Activated T-cell treated with anti-CD3 and anti-CD28 coated beads for 24 hours (primary cell): ENCODE measurements at regions not wholly inside any gene's neighbourhood (a gene's known extent, or its start where the extent isn't known, plus 50 kb on each side); places are given as distances from the start of the nearest gene placed in this dataset.

Experiments used
- DNase-seq: peaks from one replicate; pipeline ENCODE4 v3.0.0-alpha.2; 2020; ENCODE audit warnings: low read depth

- DNase-seq, result no peak
Measured at GRCh38 chr2:215712871-215713790, 277.3 kb upstream of the FN1 start.

- DNase-seq, result no peak
Measured at GRCh38 chr2:215712219-215712868, 276.5 kb upstream of the FN1 start.

DNA sequence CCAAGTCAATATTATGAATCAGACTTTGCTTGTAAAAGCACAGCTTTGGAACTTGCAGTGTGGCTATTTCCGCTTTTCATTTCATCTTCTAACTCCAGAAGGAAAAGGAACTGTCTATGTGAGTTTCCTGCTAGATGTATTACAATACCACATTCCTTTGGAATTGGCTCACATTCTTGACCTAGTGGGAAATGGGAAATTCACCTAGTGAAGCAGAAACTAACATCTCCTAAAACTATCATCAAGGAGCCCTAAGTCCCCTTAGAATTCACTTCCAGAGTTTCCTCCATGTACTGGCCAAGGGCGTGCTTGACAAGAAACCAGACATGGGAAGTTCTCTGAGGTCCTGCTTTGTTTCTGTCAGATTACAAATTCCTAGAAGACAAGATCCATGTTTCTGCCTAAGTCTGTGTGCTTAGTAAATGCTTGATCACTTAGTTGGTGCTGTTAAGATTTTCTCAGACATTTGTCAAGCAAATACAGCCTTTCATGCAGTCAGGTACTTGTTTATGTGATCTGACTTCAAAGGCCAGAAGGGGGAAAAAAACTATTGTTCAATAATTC lies 275.7 kb upstream of the FN1 start:
- DNase-seq, result no peak

GRCh38 chr2:215707608-215708007 lies 271.7 kb upstream of the FN1 start:
- DNase-seq, result no peak

DNA sequence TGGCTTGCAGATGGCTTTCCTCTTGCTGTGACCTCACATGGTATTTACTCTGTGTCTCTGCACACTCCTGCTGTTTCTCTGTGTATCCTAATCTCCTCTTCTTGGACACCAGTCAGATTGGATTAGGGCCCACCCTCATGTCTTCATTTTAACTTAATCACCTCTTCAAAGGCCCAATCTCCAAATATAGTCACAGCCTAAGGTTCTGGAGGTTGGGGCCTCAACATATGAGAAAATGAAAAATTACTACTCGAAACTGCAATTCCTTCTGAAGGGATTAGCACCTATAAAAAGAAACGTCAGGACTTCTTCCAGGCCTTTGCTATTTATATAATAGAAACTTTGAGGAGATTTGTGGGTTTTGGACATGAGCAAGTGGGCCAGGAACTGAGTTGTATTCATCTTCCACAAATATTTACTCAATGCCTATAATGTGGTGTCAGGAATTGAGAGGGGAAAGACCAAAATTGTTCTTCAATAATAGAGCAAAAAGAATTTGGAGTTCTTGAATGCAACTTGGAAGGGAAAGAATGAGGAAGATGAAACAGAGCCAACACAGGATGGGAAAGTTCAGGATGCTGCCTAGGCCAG lies 270.0 kb upstream of the FN1 start:
- DNase-seq, result no peak

GRCh38 chr2:215705281-215705680 lies 269.4 kb upstream of the FN1 start:
- DNase-seq, result no peak

- no peak for DNase-seq
Measured at GRCh38 chr2:215702116-215702902, 266.4 kb upstream of the FN1 start.

DNA sequence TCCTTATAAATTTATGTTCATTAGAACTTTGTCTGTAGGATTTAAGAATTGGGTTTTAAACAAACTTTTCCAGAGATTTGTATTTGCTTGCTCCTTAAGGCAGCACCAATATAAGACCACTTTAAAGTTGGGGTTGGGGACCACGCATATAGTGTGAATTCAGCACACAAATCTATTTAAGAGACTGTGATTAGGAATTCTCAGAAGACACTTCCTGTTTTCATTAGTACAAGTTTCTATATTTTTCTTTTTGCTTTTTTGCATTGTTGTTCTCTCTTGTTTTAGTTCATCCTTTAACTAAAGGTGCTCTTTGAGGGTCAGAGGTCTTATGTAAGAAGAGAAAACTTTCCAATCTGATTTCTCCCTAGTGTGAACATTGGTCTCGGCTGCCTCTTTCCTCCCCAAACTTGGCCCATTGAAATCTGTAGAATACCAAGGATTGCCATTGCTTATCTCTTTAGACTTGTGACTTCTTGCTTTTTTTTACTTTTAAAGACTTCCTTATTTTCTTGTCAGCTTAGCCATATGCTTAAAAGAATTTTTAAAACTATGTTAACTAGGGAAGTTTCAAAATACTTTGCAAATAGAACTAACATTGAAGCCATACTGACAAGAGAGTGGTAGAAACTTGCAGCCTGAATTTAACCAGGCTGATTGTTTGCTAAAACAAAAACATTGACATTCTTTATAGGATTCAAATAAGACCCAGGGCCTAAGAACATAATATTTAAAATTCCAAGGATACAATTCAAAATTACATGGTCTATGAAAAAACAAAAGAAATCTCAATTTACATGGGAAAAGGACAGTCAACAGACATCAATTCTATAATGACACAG lies 264.1 kb upstream of the FN1 start:
- no peak for DNase-seq

GRCh38 chr2:215699018-215699417 lies 263.1 kb upstream of the FN1 start:
- no peak for DNase-seq

GRCh38 chr2:215698566-215698965 lies 262.7 kb upstream of the FN1 start:
- DNase-seq, result no peak

DNA sequence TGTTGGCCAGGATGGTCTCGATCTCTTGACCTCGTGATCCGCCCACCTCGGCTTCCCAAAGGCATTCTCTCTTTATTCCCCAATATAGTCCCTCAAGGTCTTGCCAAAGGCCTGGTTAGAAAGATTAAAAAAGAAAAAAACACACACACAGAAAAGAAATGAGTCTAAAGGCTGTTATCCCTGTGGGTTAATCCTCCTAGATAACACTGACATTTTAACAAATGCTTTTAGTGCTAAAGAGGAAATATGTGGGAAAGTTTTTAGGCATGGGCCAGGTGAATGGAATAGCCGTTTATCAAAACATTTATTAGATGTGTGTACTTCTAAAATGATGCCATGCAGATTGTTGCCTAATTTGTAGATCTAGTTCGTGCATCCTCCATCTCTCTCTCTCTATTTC lies 261.6 kb upstream of the FN1 start:
- DNase-seq, result no peak

DNA sequence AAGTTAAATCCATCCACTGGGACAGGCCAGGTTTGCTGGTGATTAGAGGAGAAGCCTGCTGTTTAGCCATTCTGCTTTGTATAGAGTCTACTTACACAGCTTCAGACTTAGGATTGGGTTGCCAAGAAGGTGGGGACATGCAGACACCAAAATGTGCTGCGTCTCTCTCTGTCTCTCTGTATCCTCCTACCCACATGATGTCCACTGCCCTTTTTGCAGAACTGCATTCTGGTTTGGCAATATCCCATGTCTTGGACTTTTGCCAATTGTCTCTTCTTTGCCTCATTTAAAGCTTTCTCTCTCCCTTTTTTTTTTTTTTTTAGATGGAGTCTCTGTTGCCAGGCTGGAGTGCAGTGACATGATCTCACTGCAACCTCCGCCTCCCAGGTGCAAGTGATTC lies 261.1 kb upstream of the FN1 start:
- no peak for DNase-seq

DNA sequence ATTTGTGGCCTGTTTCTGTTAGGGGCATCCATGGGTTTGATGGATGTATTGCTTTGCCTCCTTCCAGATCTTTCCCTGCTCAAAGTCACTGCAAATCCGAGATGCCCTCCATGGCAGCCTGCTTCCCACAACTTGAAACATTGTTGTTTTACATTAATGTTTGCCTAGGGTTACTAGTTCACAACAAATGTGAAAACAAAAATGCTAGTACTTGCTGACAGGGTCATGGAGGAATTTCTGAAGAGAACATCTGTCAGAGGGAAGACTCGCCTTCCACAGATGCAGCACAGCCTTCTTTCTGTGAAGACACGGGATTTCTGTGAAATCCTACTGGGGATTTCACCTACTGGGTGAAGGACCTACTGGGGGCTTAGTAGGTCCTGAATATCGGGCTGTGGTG lies 260.0 kb upstream of the FN1 start:
- DNase-seq, result no peak

- no peak for DNase-seq
Measured at GRCh38 chr2:215693999-215694580, 258.2 kb upstream of the FN1 start.

GRCh38 chr2:215693193-215693998 lies 257.5 kb upstream of the FN1 start:
- no peak for DNase-seq

GRCh38 chr2:215692387-215693079 lies 256.7 kb upstream of the FN1 start:
- no peak for DNase-seq

DNA sequence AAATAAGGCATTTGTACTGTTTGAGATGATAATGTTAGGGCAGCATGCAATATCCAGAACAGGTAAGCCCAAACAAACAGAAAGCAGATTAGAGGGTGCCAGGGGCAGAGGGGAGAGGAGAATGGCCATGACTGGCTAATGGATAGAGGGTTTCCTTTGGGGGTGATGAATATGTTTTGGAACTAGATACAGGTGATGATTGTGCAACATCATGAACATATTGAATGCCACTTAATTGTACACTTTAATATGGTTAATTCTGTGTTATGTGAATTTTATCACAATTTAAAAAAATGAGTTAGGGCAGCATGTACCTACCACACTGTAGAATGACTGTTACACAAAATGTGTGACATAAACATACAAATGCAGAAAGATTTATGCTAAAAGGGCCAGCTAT lies 255.5 kb upstream of the FN1 start:
- DNase-seq, result no peak

DNA sequence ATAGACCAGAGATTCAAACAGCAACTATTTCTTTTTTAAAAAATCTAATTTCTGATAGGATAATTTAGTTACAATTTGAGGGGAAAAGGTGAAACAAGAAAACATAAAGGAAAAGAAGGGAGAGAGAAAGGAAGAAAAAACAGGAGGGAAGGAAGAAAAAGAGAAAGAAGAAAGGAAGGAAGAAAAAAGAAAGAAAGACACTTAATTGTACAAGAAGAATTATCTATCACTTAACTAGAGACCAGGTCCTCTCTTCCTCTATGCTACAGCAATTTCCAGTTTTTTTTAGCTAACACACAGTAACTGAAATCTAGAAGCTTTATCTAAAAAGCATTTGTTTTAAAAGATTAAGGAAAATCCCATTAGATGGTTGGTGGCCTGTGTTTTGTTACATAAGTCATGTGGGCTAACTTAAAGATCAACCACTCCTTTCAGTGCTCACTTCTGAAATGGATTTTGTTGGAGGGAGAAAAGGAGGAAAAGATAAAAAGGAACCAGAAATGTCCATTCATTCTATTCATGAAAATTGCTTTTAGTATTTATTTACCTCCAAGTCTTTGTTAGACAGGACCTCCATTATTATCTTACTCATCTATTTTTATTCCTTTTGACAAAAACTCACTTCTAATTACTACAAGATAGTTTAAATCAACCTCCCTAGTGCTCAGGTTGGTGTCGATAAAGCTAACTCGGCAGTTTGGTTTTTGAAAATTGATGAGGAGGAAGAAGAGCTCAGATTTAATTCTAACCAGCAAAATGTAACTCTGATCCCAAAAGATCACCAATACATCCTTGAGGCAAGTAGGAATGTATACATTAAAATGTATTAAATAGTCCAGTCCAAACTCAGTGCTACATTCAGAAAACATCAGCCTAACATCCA lies 251.5 kb upstream of the FN1 start:
- DNase-seq, result no peak
